Forelimb muscle (tissue), 1 donor: ENCODE measurements at regions not wholly inside any gene's neighbourhood (a gene's known extent, or its start where the extent isn't known, plus 50 kb on each side); places are given as distances from the start of the nearest gene placed in this dataset.

Experiments used
- DNase-seq: peaks from one replicate; pipeline ENCODE4 v3.0.0-alpha.2; 2013; ENCODE audit warnings: low read depth

DNA sequence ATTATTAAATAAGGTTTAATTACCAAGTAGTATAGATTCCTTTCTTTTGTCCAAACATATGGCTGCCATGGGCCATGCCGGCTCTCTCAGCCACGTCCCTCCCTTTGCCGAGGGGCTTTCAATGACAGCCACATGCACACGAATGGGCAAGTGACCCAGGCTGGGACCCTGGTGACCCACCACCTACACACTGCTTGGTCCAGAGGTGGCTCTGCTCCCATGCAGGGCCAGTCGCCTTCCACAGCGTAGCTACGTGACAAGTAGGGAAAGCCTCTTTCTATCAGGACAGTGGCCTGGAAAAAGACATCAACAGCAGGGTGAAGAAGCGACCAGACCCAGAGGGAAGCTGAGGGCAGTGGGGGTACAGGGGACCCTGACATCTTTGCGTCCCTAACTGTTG lies 152.8 kb upstream of the CST7 start:
- DNase-seq = no peak

DNA sequence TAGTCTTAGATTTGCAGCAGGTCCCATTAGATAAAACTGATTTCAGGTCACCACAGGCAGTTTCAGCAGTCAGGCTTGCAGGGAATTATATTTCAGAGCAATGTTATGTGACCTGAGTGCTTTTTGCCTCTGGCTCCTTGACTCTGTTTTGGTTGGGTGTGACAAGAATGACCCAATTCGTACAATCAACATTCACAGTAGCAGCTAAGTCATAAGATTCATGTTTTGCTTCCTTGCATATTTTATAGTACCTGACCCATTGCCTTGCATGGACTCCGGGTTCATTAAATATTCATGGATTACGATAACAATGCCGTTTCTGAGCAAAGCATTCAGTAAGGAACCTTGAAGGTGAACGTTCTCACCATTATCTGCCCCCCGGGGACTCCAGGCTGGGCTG lies 152.0 kb upstream of the CST7 start:
- no peak for DNase-seq

DNA sequence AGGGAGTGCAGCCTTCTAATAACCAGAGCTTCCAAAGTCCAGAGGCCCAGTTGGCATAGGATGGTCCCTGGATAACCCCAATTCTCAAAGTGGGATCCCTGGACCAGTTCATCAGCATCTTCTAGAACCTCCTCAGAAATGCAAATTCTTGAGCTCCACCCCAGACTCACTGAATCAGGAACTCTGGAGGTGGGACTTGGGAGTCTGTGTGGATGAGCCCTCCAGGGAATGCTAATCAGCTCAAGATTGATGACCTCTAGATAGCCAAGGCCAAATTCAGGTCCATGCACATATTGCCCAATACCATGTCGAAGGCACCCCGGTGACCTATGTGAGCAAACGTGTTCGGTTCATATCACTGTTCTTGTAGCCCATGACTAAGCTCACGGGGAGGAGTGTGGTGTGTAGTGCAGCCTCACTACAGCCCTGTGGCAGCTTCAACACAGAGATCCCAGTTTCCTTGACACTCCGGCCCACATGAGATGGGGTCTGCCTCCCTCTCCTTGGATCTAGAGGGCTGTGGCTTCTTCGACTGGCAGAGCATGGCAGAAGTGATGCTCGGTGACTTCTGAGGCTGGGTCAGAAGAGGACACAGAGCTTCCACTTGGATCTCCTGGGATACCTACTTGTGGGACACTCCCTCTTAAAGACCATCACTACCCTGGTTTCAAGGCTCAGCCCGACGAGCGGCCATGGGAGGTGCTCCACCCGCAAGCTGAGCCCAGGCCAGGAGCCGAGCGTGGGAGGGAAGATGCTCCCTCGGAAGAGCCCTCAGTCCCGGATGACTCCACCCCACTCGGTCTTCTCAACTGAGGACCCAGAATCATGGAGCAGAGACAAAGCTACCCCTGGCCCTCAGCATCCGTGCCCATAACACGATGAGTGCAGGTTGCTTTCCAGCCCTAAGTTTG lies 151.1 kb upstream of the CST7 start:
- DNase-seq = no peak

DNA sequence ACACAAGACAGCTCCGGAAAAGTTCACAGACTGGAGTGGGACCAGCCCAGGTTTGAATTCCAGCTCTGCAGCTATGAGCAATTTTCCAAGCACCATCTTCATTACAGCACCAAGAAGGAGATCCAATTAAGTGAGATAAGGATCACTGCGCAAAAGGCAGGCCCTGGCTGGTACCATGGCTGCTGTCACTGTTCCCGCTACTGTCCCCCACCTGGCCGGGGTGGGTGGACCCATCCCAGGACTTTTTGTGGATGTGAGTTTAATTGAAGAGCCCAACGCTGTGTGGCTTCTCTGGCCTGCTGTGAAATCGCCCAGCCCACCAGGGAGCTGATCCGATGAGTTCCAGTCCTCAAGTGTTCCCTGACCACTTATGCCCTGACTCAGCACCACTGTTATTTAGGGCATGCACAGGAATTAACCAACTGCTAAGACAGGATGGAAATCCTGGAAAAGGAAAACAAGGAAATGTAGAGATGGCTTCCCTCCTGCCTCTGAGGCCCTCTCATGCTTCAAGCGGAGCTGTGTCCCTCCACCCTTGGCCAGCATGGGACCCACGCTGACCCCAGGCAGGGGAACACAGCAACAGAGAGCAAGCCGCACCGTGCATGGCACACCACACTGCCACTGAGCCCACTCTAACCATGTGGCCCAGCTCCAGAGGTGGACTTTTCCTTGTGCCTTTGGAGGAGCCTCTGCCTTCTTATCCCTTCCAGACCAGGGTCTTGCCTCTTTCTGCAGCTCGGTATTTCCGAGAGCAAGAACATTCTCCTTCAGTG lies 150.0 kb upstream of the CST7 start:
- no peak for DNase-seq

DNA sequence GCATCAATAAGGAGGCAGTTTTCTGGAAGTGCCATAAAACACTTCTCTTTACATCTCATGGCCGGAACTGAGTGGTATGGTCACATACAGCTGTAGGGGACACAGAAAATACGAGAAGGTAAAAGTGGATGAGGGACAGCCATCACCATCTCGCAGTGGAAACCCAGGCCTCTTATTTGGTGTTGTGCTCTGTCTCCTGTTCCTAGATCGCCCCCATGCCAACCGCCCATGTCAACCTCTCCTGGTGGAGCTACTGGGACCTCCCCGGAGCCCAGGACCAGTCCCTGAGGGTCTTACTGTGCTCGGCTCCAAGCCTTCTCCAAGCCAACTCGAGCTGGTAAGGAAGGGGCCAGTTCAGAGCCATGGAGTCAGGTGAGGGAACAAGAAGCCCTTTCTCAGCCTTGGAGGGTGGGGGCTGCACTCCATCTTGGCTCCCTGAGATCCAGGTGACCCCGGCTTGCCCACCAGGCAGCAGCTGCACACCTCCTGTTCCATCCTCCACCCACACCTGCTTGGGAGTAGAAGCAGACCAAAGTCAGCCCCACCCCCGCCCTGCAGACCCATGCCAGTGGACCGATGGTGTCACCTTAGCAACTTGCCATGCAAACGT lies 149.0 kb upstream of the CST7 start:
- DNase-seq = no peak

DNA sequence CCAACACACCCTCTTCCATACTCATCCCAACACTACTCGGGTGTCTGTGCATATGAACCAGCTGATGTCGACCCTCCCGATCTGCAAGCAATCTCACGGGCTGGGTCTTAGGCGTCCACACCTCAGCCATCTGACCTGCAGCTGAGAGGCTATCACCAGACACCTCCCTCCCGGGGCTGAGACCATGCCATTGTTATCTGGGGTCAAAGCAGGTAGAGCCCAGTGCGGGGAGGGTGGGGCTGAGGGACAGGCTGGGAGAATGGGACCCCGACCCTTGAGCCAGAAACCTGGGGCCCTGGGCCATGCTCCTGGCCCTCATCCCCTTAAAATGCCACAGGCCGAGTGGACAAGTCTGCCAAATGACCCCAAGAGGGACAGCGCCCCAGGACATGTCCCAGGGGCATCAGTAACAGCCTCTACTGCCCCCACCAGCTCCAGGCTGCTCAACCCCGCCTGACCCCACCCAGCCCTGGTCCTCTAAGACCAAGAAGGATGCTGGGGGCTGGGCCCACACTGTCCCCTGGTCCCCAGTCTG lies 146.7 kb upstream of the CST7 start:
- no peak for DNase-seq

DNA sequence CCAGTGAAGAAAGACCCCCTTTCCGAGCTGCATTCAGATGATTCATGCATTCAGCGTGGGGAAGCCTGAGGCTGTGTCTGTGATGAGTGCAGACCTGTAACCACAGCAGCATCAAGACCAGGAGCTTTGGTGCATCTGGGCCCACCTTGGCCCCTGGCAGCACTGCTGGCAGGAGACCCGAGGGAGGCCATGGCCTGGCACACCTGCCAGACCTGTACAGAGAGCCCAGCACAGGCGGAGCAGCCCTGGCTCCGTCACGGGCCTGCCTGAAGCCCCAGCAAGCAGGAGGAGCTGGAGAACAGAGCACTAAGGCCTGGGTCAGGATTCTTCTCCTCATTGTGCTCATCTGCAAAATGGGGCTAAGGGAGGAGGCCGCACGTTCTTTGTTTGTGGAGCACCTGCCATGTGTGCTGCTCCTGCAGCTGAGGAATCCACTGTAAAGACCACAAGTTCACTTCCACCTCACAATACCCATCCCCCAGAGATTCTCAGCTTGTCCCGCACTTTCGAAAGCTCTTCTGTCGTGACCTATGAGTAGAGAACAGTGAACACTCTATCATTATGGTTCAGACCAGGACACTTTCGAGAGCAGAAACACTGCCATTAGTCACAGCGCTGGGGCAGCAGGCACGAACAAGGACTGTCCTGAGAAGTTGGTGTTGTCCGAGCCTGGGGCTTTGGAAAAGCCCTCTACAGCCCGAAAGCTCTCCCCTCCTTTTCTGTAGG lies 144.4 kb upstream of the CST7 start:
- no peak for DNase-seq

DNA sequence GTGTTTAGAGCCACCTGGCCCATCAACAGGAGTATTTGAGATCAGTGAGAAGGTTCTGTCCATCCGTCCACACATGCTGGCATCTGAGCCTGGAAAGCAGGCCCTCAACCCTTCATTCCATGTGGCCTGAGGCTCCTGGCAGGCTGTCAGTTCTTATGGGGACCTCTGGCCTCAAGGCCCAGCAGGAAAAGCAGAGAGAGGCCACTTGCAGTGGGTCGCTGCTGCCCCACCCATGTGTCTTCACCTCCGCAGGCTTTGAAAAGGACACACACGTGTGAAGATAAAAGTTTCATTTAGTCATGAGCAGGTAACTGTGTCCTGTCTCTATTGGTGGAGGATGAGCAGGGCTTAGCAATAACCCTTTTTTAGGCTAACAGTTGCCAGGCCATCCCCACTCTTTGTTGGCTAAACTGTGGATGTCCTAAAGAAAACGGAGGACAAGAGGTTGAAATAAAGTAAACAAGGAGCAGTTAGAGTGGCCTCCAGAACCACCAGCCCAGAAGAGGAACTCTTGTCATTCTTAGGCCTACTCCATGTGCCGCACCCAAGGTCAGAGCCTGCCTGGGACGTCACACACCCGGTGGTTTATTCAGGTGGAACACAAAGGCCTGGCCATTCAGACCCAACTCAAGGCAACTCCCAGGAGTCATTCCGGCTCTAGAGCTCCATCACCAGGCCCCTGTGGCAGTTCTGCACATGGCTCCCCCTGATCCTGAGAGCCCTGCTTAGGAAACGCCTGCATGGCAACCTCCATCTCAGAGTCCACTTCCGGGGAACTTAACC lies 143.4 kb upstream of the CST7 start:
- DNase-seq = no peak

DNA sequence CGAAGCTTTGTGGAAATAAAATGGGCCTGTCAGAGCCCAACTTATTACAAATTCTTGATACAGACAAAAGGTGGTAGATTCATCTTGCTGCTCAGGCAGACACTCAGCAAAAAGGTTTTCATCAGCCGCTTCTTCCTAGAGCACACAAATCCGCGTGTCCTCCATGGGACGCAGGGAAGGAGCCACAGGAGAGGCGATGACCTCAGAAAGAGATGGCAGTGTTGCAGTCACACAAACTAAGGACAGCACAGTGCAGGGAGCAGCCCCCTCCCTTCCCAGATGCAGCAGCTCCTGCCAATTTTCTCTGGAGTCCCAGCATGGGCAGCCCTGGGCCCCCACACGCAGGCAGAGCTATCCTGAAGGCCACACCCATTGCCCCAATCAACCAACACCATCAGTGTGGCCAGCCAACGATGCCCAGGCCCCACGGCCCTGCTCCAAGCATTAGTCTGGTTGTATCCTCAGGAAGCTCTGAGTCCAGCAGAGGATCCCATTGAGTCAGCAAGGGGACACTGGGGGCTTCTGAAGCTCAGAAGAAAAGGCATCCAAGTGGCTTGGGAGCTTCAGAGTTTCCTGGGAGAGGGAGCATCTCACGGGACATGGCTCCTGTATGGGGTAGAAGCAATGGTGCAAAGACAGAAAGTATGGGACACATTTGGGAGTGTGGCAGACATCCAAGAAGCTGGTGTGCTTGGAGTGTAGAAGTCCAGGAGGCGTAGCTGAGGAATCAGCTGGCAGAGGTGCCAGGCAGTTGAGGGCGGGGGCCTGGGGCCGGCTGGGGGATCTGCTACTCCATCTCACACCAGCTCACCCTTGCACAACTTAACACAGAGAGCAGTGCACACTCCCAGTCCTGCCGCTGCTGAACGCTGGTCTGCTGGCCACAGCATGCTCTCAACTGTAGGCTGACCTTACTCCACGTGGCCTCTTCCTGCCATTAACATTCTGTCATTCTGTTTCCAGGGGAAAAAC lies 142.1 kb upstream of the CST7 start:
- no peak for DNase-seq

DNA sequence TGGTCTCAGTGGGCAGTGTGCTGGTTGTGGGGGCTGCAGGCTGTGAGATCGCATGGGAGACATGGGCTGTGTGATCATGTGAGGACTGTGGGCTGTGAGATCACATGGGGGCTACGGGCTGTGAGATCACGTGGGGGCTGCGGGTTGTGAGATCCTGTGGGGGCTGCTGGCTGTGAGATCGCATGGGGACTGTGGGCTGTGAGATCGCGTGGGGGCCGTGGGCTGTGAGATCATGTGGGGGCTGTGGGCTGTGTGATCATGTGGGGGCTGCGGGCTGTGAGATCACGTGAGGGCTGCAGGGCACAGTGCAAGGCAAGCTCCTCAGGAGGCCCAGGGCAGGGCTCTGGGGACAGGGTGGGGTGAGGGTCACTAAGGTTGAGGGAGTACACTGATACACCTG lies 140.5 kb upstream of the CST7 start:
- DNase-seq = no peak

DNA sequence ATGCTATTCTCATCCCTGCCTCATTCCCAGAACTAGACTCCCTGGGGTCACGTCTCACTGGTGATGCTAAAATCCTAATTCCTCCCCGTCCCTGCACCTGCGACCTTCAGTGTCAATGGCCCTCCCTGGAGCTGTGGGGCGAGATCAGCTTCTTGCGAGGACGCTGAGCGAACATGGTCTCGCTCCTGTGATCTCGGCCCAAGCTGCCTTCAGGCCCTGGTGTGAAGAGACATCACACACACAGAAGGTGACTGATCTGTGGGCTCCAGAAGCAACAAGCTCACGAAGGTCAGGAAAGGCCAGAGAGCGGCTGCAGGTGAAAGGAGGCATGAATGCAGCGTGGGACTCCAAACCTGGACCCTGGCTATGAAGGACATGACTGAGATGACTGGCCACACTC lies 139.5 kb upstream of the CST7 start:
- no peak for DNase-seq

DNA sequence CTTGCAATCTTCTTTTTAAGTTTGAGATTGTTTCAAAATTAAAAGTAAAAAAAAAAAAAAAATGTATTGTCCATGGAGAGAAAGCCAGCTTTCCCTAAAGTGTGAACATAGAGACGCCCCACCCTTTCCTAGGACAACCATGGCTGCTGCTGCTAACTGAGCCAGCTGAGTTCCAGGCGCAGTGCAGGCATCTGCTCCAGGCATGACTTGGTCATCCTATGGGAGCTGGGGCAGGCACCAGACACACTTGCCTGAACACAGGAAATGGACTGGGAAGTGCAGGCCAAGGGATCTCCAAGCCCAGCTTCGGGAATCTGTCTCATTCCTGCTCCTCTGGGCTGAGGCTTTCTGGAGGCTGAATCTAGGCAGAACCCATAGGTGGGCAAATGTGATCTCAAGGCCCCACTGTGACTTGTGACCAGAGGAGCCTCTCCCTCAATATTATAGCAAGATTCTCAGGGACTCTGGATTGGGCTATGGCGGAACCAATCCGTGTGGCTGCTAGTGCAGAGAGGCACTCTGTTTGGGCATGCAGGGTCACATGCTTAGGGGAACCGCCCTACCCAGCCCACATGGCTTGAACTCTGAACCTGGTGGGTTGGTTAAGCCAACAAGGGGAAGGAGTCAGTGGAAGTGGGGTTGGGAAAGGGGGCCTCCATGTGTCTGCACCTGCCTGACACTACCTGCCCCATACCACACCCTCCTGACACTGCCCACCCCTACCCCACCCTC lies 138.2 kb upstream of the CST7 start:
- no peak for DNase-seq

DNA sequence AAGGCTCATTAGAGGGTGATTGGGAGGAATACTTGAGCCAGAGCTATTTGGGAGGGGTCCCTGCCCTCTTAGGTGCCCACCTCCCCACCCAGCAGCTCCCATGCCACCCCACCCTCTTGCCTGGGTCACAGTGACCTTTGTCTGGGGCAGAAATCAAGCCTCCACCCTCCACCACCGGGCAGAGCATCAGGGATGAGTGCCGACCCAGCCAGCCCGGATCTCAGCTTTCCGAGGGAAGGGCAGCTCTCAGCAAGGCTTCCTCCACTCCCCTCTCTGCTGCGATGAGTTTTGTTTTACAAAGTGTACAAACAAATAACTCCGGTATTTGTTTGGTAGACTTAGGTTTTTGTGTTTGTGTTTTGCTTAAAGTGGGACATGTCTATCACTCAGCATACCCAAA lies 136.7 kb upstream of the CST7 start:
- DNase-seq = no peak

DNA sequence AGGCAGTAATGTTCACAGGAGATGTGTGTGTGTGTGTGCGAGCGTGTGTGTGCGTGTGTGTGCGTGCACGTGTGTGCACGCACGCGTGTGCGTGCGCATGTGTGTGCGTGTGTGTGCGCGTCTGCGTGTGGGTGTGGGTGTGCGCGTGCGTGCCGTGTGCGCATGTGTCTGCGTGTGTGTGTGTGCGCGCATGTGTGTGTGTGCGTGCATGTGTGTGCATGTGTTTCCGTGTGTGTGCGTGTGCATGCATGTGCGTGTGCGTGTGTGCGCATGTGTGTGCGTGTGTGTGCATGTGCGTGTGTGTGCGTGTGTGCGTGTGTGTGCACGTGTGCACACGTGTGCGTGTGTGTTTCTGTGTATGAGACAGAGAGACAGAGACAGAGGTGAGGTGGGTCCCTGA lies 136.0 kb upstream of the CST7 start:
- DNase-seq = no peak

DNA sequence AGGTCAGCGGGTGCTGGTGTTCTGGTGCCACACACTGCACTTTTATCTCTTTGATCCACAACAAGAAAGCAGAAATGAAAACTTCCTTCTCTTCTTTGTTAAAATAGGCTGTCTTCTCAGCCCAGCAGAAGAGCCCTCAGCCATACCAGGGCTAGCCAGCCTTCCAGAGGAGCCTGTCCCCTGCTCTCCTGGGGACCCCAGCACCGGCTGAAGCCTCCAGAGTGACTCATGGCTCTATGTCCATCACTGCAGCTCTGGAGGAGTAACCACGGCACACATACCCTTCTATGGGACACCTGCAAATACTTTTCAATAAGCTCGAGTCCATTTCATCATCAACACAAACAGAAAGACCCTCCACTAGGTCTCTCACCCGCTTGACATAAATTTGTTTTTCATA lies 135.6 kb upstream of the CST7 start:
- no peak for DNase-seq

DNA sequence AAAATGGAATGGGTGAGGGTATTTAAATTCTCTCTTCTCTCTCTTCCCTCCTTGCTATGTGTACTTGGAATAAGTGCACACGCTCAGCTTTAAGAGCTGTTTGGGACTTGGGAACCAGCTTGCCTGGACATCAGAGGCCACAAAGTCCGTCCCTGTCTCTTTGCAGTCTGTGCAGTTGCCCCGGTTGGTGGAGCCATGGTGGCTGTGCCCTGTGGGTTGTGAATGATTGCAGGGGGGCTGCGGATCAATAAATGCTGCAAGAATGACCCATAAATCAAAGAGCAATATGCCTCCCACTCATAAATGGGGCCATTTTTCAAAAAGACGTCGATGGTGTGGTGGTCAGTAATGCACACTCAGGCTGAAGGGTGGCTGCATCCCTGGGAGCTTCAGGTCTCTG lies 135.1 kb upstream of the CST7 start:
- DNase-seq = no peak

DNA sequence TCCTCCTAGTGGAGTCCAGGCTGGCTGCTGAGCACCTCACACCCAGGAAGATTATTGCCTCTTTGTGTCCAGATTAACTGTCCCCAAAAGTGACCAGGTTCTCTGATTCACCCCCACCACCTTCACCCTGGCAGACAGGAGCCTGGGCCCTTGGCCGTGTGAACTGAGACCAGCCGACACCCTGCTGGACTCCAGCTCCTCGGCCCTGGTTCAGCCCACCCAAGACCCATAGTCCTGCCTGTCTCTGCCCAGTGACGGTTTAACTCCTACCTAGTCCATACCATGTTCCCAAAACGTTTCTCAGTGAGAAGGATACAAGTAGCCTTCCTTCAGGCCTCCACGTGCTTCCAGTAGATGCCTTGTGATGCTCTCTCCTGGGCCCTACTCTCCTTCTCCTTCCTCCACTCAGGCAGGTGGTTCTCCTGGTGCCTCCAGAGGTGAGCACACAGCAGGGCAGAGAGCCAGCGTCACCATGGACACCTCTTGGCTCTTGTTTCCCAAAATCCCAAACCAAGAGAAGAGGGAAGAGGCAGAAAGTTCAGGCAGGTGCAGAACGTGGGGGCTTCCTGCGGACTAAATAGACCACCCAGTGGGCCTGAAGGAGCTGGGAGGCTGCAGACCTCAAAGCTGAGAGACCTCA lies 134.4 kb upstream of the CST7 start:
- DNase-seq = no peak

DNA sequence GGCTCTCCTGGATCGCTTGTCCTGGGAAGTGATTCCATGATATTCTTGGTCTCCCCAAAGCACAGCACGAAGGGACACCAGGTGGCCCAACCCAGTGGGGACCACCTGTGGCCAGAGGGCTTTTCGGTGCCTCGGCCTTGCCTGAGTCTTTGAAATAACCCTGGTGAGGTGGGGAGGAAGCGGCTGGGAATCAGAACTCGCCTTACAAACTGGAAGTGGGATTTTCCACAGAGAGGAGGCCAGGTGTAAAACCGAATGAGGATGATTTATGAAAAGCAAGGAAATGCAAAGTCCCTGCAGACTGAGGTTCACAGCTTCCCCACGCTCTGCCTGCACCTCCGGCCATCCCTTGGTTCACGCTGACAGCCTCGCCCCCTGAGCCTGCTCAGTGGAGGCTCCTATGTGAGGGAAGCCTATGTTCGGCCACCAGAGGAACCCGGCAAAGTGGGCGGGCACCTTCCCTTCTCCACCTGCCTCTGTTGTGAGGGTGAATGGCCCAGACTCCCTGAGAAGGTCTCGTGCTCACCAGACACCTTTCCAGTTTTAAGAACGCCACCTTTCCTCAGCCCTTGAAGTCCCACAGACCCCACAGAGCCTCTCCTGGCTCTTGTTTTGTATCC lies 133.8 kb upstream of the CST7 start:
- DNase-seq = no peak
